PC-9 (cell line): ENCODE measurements at regions not wholly inside any gene's neighbourhood (a gene's known extent, or its start where the extent isn't known, plus 50 kb on each side); places are given as distances from the start of the nearest gene placed in this dataset.

Source experiments
- BruUV-seq: library from RNA; stranded (reverse); fragments of 400-500 nt; replicated peaks from 2 replicates; lab custom pipeline; 2021; lab: Mats Ljungman, UMichigan
- CTCF ChIA-PET: fragments of 300-600 bp; sonication (Branson Sonifier 250); formaldehyde crosslinking; loops from one replicate; lab custom pipeline; 2022; ENCODE audit warnings: antibody characterized with exemption; lab: Charles Lee
- POLR2A ChIA-PET: fragments of 300-600 bp; sonication (Branson Sonifier 250); formaldehyde crosslinking; loops from one replicate; lab custom pipeline; 2022; ENCODE audit warnings: antibody characterized with exemption; ENCODE audit not compliant: unreplicated experiment; lab: Charles Lee
- DNase-seq, 2 experiments: peaks; one replicate each; pipeline versions ENCODE4 v3.0.0 to v3.0.0-alpha.2; 2015 to 2022; ENCODE audit warnings: mixed read lengths in 1 of 2
- H2AFZ ChIP-seq: fragments of 200-600 bp; sonication (generic); 2 replicates; pipeline ENCODE4 v1.8.1; 2017; ENCODE audit warnings: antibody characterized with exemption
- H3F3A ChIP-seq: fragments of 200-600 bp; sonication (generic); 2 replicates; pipeline ENCODE4 v1.8.1; 2017; ENCODE audit warnings: antibody characterized with exemption, mild to moderate bottlenecking, low read depth; ENCODE audit not compliant: insufficient read depth
- H3K27ac ChIP-seq: fragments of 200-600 bp; sonication (generic); 2 replicates; pipeline ENCODE4 v1.6.1; 2016; ENCODE audit warnings: mixed run types
- H3K27me3 ChIP-seq: fragments of 200-600 bp; sonication (generic); 2 replicates; pipeline ENCODE4 v1.6.1; 2016; ENCODE audit warnings: low read depth, mixed run types; ENCODE audit not compliant: insufficient read depth
- H3K36me3 ChIP-seq: fragments of 200-600 bp; sonication (generic); 2 replicates; pipeline ENCODE4 v1.6.1; 2016; ENCODE audit warnings: low read depth, mixed run types
- H3K4me1 ChIP-seq: fragments of 200-600 bp; sonication (generic); replicated peaks from 2 replicates; pipeline ENCODE4 v1.6.1; 2016; ENCODE audit warnings: mixed run types; ENCODE audit not compliant: insufficient read depth
- H3K4me2 ChIP-seq: fragments of 200-600 bp; sonication (generic); 2 replicates; pipeline ENCODE4 v1.6.1; 2017; ENCODE audit warnings: mixed run types
- H3K4me3 ChIP-seq: fragments of 200-600 bp; sonication (generic); 2 replicates; pipeline ENCODE4 v1.6.1; 2016; ENCODE audit warnings: mixed run types
- H3K79me2 ChIP-seq: fragments of 200-600 bp; sonication (generic); 2 replicates; pipeline ENCODE4 v1.6.1; 2017; ENCODE audit warnings: low read depth, mixed run types
- H3K9me2 ChIP-seq: fragments of 200-600 bp; sonication (generic); 2 replicates; pipeline ENCODE4 v1.8.1; 2017; ENCODE audit warnings: mild to moderate bottlenecking; ENCODE audit not compliant: insufficient read depth
- H3K9me3 ChIP-seq: fragments of 200-600 bp; sonication (generic); 2 replicates; pipeline ENCODE4 v1.8.1; 2016; ENCODE audit warnings: low read depth; ENCODE audit not compliant: insufficient read depth
- H4K20me1 ChIP-seq: fragments of 200-600 bp; sonication (generic); 2 replicates; pipeline ENCODE4 v1.8.1; 2017; ENCODE audit not compliant: insufficient read depth
- CTCF ChIP-seq: fragments of 200-600 bp; sonication (generic); conservative IDR thresholded peaks from 2 replicates; pipeline ENCODE4 v1.6.1; 2017; ENCODE audit warnings: mixed run types, antibody characterized with exemption, mild to moderate bottlenecking, moderate library complexity
- EZH2 ChIP-seq: fragments of 200-600 bp; sonication (generic); IDR thresholded peaks from 2 replicates; pipeline ENCODE4 v1.8.0; 2017; ENCODE audit warnings: antibody characterized with exemption, low read depth
- intact Hi-C: fragments of 100-400 bp; cut with micrococcal nuclease; formaldehyde crosslinking; loops from one replicate; pipeline ENCODE4 v1.10.0; 2022; ENCODE audit not compliant: unreplicated experiment

- peaks cover 27% of the 10 kb centered on the region for H3F3A ChIP-seq
- TF ChIP-seq EZH2 (no peak), CTCF (no peak)
- H3K4me2 ChIP-seq: peak overlapping the region; percentile 49
- H2AFZ ChIP-seq: 0 out of 2 replicates have a peak overlapping the region, but pooled peaks have one; percentile 28
- no peaks in the 10 kb centered on the region for H3K27me3 ChIP-seq
- H3K9me3 ChIP-seq: no peaks in the 10 kb centered on the region
- BruUV-seq: no TSS peak
- H3K36me3 ChIP-seq: no peaks in the 10 kb centered on the region
- H3K27ac ChIP-seq: peak overlapping the region; percentile 93
- DNase-seq: peak in 1 of 2 experiments; percentile 37
- H3K4me3 ChIP-seq: no peak overlapping the region
- H4K20me1 ChIP-seq: no peaks in the 10 kb centered on the region
- ChIA-PET POLR2A (interaction anchor here (0.7 kb wide), 2 partner anchors 95 to 568 kb away, joined by 4 to 16 read pairs; no protein-coding TSS in a partner anchor), CTCF (no interaction called here)
- intact Hi-C loops: no loop called here
- no peaks in the 10 kb centered on the region for H3K79me2 ChIP-seq
- H3K9me2 ChIP-seq: no peaks in the 10 kb centered on the region
- H3K4me1 ChIP-seq: peaks cover 63% of the 10 kb centered on the region
Measured at GRCh38 chr15:59830098-59830497, 141.0 kb upstream of the BNIP2 start.

GRCh38 chr15:59828861-59829260 is 139.7 kb upstream of the BNIP2 start:
- no peaks in the 10 kb centered on the region for H4K20me1 ChIP-seq
- CTCF ChIA-PET: interaction anchor here (0.6 to 1.6 kb wide), 3 partner anchors 36 to 332 kb away, joined by 3 to 7 read pairs (median 3); no protein-coding TSS in a partner anchor
- H3K9me3 ChIP-seq: no peaks in the 10 kb centered on the region
- H3K79me2 ChIP-seq: no peaks in the 10 kb centered on the region
- DNase-seq: peak; percentile 77 to 81
- BruUV-seq: TSS peak; percentile 66
- peak overlapping the region; percentile 41; the same call in 1 of the 2 replicates for H3K4me3 ChIP-seq
- peaks cover 63% of the 10 kb centered on the region for H3K4me1 ChIP-seq
- TF ChIP-seq CTCF (no peak), EZH2 (no peak)
- H3K36me3 ChIP-seq: no peaks in the 10 kb centered on the region
- H3F3A ChIP-seq: peaks cover 27% of the 10 kb centered on the region
- H3K27ac ChIP-seq: peak overlapping the region; percentile 93
- H2AFZ ChIP-seq: peak overlapping the region; percentile 29; the same call in 1 of the 2 replicates
- intact Hi-C loops: loop anchor here (1.0 to 5.0 kb wide), 8 partner anchors 76 to 691 kb away; no protein-coding TSS in a partner anchor
- no peaks in the 10 kb centered on the region for H3K27me3 ChIP-seq
- H3K9me2 ChIP-seq: no peaks in the 10 kb centered on the region
- POLR2A ChIA-PET: interaction anchor here (0.6 to 1.0 kb wide), 6 partner anchors 10 to 571 kb away, joined by 3 to 31 read pairs (median 4); no protein-coding TSS in a partner anchor
- H3K4me2 ChIP-seq: peak overlapping the region; percentile 73

GRCh38 chr15:59828263-59828662 is 139.1 kb upstream of the BNIP2 start:
- POLR2A ChIA-PET: interaction anchor here (0.5 to 1.1 kb wide), 10 partner anchors 20 to 675 kb away, joined by 3 to 31 read pairs (median 5); no protein-coding TSS in a partner anchor
- peak overlapping the region; percentile 93 for H3K27ac ChIP-seq
- no TSS peak for BruUV-seq
- H3K27me3 ChIP-seq: no peaks in the 10 kb centered on the region
- H3K9me2 ChIP-seq: no peaks in the 10 kb centered on the region
- peaks cover 27% of the 10 kb centered on the region for H3F3A ChIP-seq
- DNase-seq: peak in 1 of 2 experiments; percentile 87
- CTCF ChIA-PET: interaction anchor here (0.6 to 1.6 kb wide), 3 partner anchors 37 to 333 kb away, joined by 3 to 7 read pairs (median 3); no protein-coding TSS in a partner anchor
- H3K36me3 ChIP-seq: no peaks in the 10 kb centered on the region
- TF ChIP-seq CTCF (no peak), EZH2 (no peak)
- peak overlapping the region; percentile 73 for H3K4me2 ChIP-seq
- intact Hi-C loops: loop anchor here (1.0 to 5.0 kb wide), 6 partner anchors 75 to 692 kb away; no protein-coding TSS in a partner anchor
- H3K4me3 ChIP-seq: peak overlapping the region; percentile 41; the same call in 1 of the 2 replicates
- H3K9me3 ChIP-seq: no peaks in the 10 kb centered on the region
- H2AFZ ChIP-seq: no peak overlapping the region
- H3K79me2 ChIP-seq: no peaks in the 10 kb centered on the region
- peaks cover 63% of the 10 kb centered on the region for H3K4me1 ChIP-seq
- no peaks in the 10 kb centered on the region for H4K20me1 ChIP-seq
